Tibial nerve (tissue), 4 donors: ENCODE measurements at regions not wholly inside any gene's neighbourhood (a gene's known extent, or its start where the extent isn't known, plus 50 kb on each side); places are given as distances from the start of the nearest gene placed in this dataset.

ENCODE experiments used
- EP300 ChIP-seq, 2 donors: sonication (generic); formaldehyde crosslinking; IDR thresholded peaks; one replicate each; pipeline ENCODE4 v1.6.1; 2017; ENCODE audit warnings: antibody characterized with exemption in 2 of 2, mild to moderate bottlenecking in 1 of 2
- POLR2A ChIP-seq, 2 donors: fragments of 450-650 bp; IDR thresholded peaks; one replicate each; pipeline ENCODE4 v1.6.1; 2017; ENCODE audit warnings: antibody characterized with exemption in 2 of 2, mild to moderate bottlenecking in 2 of 2, moderate library complexity in 2 of 2
- TF ChIP-seq, protein P1 (sequence below), 5 experiments: fragments of 200-600 bp in 3 of 5; fragments of 450-650 bp in 2 of 5; sonication (generic) in 3 of 5; IDR thresholded peaks; one replicate each; pipeline ENCODE4 v1.5.1; 2016 to 2019; ENCODE audit warnings: antibody characterized with exemption in 5 of 5, mild to moderate bottlenecking in 3 of 5, moderate library complexity in 2 of 5

GRCh38 chrX:106363214-106363613, 195.1 kb downstream of the PWWP3B start:
- TF ChIP-seq EP300 (IDR thresholded peaks at IDR 0.05), result no peak
- TF ChIP-seq POLR2A (IDR thresholded peaks at IDR 0.05), result no peak
- TF ChIP-seq, protein P1, sequence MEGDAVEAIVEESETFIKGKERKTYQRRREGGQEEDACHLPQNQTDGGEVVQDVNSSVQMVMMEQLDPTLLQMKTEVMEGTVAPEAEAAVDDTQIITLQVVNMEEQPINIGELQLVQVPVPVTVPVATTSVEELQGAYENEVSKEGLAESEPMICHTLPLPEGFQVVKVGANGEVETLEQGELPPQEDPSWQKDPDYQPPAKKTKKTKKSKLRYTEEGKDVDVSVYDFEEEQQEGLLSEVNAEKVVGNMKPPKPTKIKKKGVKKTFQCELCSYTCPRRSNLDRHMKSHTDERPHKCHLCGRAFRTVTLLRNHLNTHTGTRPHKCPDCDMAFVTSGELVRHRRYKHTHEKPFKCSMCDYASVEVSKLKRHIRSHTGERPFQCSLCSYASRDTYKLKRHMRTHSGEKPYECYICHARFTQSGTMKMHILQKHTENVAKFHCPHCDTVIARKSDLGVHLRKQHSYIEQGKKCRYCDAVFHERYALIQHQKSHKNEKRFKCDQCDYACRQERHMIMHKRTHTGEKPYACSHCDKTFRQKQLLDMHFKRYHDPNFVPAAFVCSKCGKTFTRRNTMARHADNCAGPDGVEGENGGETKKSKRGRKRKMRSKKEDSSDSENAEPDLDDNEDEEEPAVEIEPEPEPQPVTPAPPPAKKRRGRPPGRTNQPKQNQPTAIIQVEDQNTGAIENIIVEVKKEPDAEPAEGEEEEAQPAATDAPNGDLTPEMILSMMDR (IDR thresholded peaks at IDR 0.05), result no peak
